Endothelial cell of umbilical vein (primary cell): ENCODE measurements at regions not wholly inside any gene's neighbourhood (a gene's known extent, or its start where the extent isn't known, plus 50 kb on each side); places are given as distances from the start of the nearest gene placed in this dataset.

Source experiments
- BruUV-seq: library from RNA; stranded (reverse); fragments of 400-500 nt; replicated peaks from 2 replicates; lab custom pipeline; 2021; lab: Mats Ljungman, UMichigan
- CTCF ChIA-PET: fragments of 300-600, 350-600 bp; sonication (Branson Sonifier 250); formaldehyde crosslinking; loops from one replicate; lab custom pipeline; 2021; ENCODE audit warnings: antibody characterized with exemption, inconsistent platforms; lab: Charles Lee
- POLR2A ChIA-PET: fragments of 300-600, 350-600 bp; sonication (Branson Sonifier 250); formaldehyde crosslinking; loops from one replicate; lab custom pipeline; 2021; ENCODE audit warnings: antibody characterized with exemption, inconsistent platforms; lab: Charles Lee
- DNase-seq: peaks from one replicate; pipeline ENCODE4 v3.0.0-alpha.2; 2011; ENCODE audit warnings: low read depth, low spot score
- FAIRE-seq: peaks from 2 replicates; lab custom pipeline; 2011; peaks lifted over from hg19 to GRCh38; lab: Jason Lieb, UNC
- H2AFZ ChIP-seq: 2 replicates; pipeline ENCODE4 v1.6.0; 2012; ENCODE audit warnings: low read depth, low read length, control low read depth, inconsistent platforms
- H3K27ac ChIP-seq: 2 replicates; pipeline ENCODE4 v1.5.1; 2011; ENCODE audit warnings: low read depth, mild to moderate bottlenecking, control low read depth, low read length, moderate library complexity; ENCODE audit not compliant: insufficient read depth
- H3K27me3 ChIP-seq, 2 experiments: 2 replicates each; pipeline versions ENCODE4 v1.6.0 to v1.6.1; 2011; ENCODE audit warnings: low read length in 2 of 2, mixed read lengths in 1 of 2; ENCODE audit not compliant: control insufficient read depth in 2 of 2, insufficient read depth in 2 of 2
- H3K36me3 ChIP-seq, 2 experiments: 2 replicates in 1 of 2; 3 replicates in 1 of 2; pipeline ENCODE4 v1.5.1; 2011; ENCODE audit warnings: low read length in 2 of 2, mild to moderate bottlenecking in 1 of 2, moderate library complexity in 1 of 2; ENCODE audit not compliant: control insufficient read depth in 2 of 2, insufficient read depth in 2 of 2; ENCODE audit errors: extremely low read depth in 1 of 2
- H3K4me1 ChIP-seq: 3 replicates; pipeline ENCODE4 v1.5.1; 2011; ENCODE audit warnings: mild to moderate bottlenecking, low read length; ENCODE audit not compliant: control insufficient read depth, insufficient read depth; ENCODE audit errors: extremely low read depth
- H3K4me2 ChIP-seq: 2 replicates; pipeline ENCODE4 v1.6.1; 2011; ENCODE audit warnings: low read length, control low read depth, mixed read lengths; ENCODE audit not compliant: insufficient read depth
- H3K4me3 ChIP-seq, 3 experiments: fragments of 200-600 bp in 1 of 3; sonication (generic), shearing (Covaris generic) in 1 of 3; replicated peaks in 1 of 3; 2 replicates each; pipeline ENCODE4 v1.5.1; 2011 to 2016; ENCODE audit warnings: control low read depth in 3 of 3, low read length in 3 of 3, mild to moderate bottlenecking in 2 of 3, inconsistent platforms in 1 of 3, low read depth in 1 of 3, moderate library complexity in 1 of 3; ENCODE audit not compliant: insufficient read depth in 1 of 3
- H3K79me2 ChIP-seq: 2 replicates; pipeline ENCODE4 v1.6.0; 2012; ENCODE audit warnings: low read length, inconsistent platforms; ENCODE audit not compliant: control insufficient read depth, insufficient read depth
- H3K9ac ChIP-seq: replicated peaks from 2 replicates; pipeline ENCODE3; 2011; ENCODE audit warnings: low read length, control low read depth; ENCODE audit not compliant: insufficient read depth; ENCODE audit errors: extremely low read depth
- H3K9me1 ChIP-seq: replicated peaks from 3 replicates; pipeline ENCODE4 v1.6.0; 2011; ENCODE audit warnings: mild to moderate bottlenecking, low read length; ENCODE audit not compliant: control insufficient read depth, insufficient read depth; ENCODE audit errors: extremely low read depth
- H3K9me3 ChIP-seq: replicated peaks from 2 replicates; pipeline ENCODE4 v1.5.1; 2012; ENCODE audit warnings: low read length, inconsistent platforms; ENCODE audit not compliant: control insufficient read depth, insufficient read depth
- H4K20me1 ChIP-seq: replicated peaks from 2 replicates; pipeline ENCODE3; 2011; ENCODE audit warnings: mild to moderate bottlenecking, low read length; ENCODE audit not compliant: control insufficient read depth, insufficient read depth; ENCODE audit errors: extremely low read depth
- EZH2 ChIP-seq: IDR thresholded peaks from 2 replicates; pipeline ENCODE4 v1.6.1; 2012; ENCODE audit warnings: borderline replicate concordance, low read depth, mild to moderate bottlenecking, moderate library complexity, low read length, inconsistent platforms; ENCODE audit not compliant: severe bottlenecking
- FOS ChIP-seq: IDR thresholded peaks from 2 replicates; pipeline ENCODE4 v1.6.1; 2011; ENCODE audit warnings: mild to moderate bottlenecking, low read length, moderate library complexity, borderline replicate concordance; ENCODE audit not compliant: insufficient read depth
- GATA2 ChIP-seq: IDR thresholded peaks from 2 replicates; pipeline ENCODE4 v1.7.0; 2011; ENCODE audit warnings: low read depth, mild to moderate bottlenecking, moderate library complexity, mixed read lengths, low read length; ENCODE audit not compliant: insufficient read length, insufficient read depth
- JUN ChIP-seq: IDR thresholded peaks from 2 replicates; pipeline ENCODE4 v1.6.1; 2011; ENCODE audit warnings: borderline replicate concordance, low read depth; ENCODE audit not compliant: insufficient read length, insufficient read depth
- MYC ChIP-seq: IDR thresholded peaks from one replicate; pipeline ENCODE4 v1.6.1; 2011; ENCODE audit warnings: mild to moderate bottlenecking, low read depth, low read length
- POLR2A ChIP-seq: IDR thresholded peaks from 2 replicates; pipeline ENCODE4 v1.6.1; 2012; ENCODE audit warnings: low read depth, mild to moderate bottlenecking, control low read depth, low read length
- POLR2AphosphoS5 ChIP-seq: IDR thresholded peaks from 2 replicates; pipeline ENCODE4 v1.6.1; 2012; ENCODE audit warnings: low read depth, mild to moderate bottlenecking, control low read depth, low read length, moderate library complexity; ENCODE audit not compliant: insufficient read depth
- dilution Hi-C: fragments of 300-500 bp; cut with MboI; formaldehyde crosslinking; loops from one replicate; pipeline ENCODE4 v1.15.0; 2019; ENCODE audit warnings: low sequenced_read_pairs; ENCODE audit not compliant: extremely low pct_ligation_motif_present
- intact Hi-C: fragments of 100-400 bp; cut with micrococcal nuclease; formaldehyde crosslinking; loops from one replicate; pipeline ENCODE4 v1.10.0; 2022
- TF ChIP-seq, protein P1 (sequence below): IDR thresholded peaks from 2 replicates; pipeline ENCODE4 v1.6.1; 2011; ENCODE audit not compliant: insufficient read depth, insufficient read length
- TF ChIP-seq, protein P2 (sequence below), 2 donors: IDR thresholded peaks; 1 replicate in 1 of 2; 2 replicates in 1 of 2; pipeline ENCODE4 v1.5.1; 2011; ENCODE audit warnings: low read length in 2 of 2, mild to moderate bottlenecking in 2 of 2, moderate library complexity in 2 of 2, control low read depth in 1 of 2, inconsistent platforms in 1 of 2, low read depth in 1 of 2; ENCODE audit not compliant: insufficient read depth in 1 of 2; ENCODE audit errors: extremely low read depth in 1 of 2

DNA sequence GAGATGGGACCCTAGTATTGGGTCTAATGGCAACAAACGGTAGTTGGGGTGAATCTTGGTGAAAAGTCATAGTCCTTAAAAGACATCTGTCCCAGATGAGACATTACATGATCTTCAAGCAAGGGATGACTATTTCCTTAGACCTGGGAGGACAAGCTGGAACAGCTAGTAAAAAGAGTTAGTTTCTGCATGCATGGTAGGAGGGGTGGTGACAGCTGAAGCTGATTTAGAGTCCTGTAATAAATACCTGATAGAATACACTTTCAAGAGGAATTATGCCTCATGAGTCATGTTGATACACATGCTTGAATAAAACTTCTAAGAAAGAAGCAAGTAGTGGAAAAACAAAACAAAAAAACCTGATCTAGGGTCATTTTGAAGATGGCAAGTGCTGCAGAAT lies 247.4 kb downstream of the CD109 start:
- FAIRE-seq, result no peak
- peaks cover 0 to 3% of the 10 kb centered on the region in 2 experiments for H3K27me3 ChIP-seq
- TF ChIP-seq FOS, result no peak
- TF ChIP-seq JUN, result no peak
- TF ChIP-seq POLR2AphosphoS5, result no peak
- TF ChIP-seq, protein P1, sequence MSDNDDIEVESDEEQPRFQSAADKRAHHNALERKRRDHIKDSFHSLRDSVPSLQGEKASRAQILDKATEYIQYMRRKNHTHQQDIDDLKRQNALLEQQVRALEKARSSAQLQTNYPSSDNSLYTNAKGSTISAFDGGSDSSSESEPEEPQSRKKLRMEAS, result no peak
- no peak for TF ChIP-seq EZH2
- TF ChIP-seq, protein P2, sequence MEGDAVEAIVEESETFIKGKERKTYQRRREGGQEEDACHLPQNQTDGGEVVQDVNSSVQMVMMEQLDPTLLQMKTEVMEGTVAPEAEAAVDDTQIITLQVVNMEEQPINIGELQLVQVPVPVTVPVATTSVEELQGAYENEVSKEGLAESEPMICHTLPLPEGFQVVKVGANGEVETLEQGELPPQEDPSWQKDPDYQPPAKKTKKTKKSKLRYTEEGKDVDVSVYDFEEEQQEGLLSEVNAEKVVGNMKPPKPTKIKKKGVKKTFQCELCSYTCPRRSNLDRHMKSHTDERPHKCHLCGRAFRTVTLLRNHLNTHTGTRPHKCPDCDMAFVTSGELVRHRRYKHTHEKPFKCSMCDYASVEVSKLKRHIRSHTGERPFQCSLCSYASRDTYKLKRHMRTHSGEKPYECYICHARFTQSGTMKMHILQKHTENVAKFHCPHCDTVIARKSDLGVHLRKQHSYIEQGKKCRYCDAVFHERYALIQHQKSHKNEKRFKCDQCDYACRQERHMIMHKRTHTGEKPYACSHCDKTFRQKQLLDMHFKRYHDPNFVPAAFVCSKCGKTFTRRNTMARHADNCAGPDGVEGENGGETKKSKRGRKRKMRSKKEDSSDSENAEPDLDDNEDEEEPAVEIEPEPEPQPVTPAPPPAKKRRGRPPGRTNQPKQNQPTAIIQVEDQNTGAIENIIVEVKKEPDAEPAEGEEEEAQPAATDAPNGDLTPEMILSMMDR (IDR thresholded peaks at IDR 0.05; ENCODE audit: extremely low read depth in 1 of 2, insufficient read depth in 1 of 2, low read depth in 1 of 2, low read length in 2 of 2), result no peak
- TF ChIP-seq GATA2, result no peak
- TF ChIP-seq POLR2A, result no peak
- TF ChIP-seq MYC, result no peak
- H3K27ac ChIP-seq, result no peak overlapping the region
- intact Hi-C loops (no loop called here), dilution Hi-C loops (no loop called here)
- no peak overlapping the region for H3K9ac ChIP-seq
- H3K4me2 ChIP-seq, result no peak overlapping the region
- H2AFZ ChIP-seq, result no peak overlapping the region
- DNase-seq, result no peak
- CTCF ChIA-PET, result no interaction called here
- H3K4me3 ChIP-seq, result no peak overlapping the region
- H3K79me2 ChIP-seq, result no peaks in the 10 kb centered on the region
- H3K4me1 ChIP-seq, result no peaks in the 10 kb centered on the region
- POLR2A ChIA-PET, result no interaction called here
- no peaks in the 10 kb centered on the region for H4K20me1 ChIP-seq
- H3K36me3 ChIP-seq, result no peaks in the 10 kb centered on the region
- BruUV-seq, result no TSS peak
- H3K9me3 ChIP-seq, result no peaks in the 10 kb centered on the region
- H3K9me1 ChIP-seq, result no peaks in the 10 kb centered on the region
